HG03520 (cell line): ENCODE measurements at regions not wholly inside any gene's neighbourhood (a gene's known extent, or its start where the extent isn't known, plus 50 kb on each side); places are given as distances from the start of the nearest gene placed in this dataset.

Source experiments
- ATAC-seq: cut with Tn5 transposase; IDR thresholded peaks from one replicate; pipeline ENCODE4 v1.9.1; 2021; ENCODE audit warnings: mild to moderate bottlenecking, moderate library complexity; ENCODE audit not compliant: unreplicated experiment

GRCh38 chr1:4551706-4552105, 102.7 kb upstream of the AJAP1 start:
- no peak for ATAC-seq

DNA sequence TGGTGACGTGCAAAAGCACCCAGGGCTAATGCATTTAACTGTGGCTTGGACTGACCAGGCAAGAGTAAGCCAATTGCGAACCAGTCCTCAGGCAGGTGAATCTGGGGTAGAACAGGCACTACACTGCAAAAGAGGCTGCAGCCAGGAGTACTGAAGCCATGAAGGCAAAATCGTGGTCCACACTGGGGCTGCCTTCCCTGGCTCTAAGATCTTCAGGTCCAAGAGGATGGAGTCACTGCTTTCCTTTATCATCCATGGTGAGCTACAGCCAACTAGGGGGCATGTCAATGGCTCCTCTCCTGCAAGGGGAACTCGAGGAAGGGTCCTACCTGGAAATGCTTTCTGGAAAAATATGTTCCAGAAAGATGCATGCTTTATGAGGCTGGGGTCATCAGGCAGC, 100.6 kb upstream of the AJAP1 start:
- ATAC-seq: no peak

DNA sequence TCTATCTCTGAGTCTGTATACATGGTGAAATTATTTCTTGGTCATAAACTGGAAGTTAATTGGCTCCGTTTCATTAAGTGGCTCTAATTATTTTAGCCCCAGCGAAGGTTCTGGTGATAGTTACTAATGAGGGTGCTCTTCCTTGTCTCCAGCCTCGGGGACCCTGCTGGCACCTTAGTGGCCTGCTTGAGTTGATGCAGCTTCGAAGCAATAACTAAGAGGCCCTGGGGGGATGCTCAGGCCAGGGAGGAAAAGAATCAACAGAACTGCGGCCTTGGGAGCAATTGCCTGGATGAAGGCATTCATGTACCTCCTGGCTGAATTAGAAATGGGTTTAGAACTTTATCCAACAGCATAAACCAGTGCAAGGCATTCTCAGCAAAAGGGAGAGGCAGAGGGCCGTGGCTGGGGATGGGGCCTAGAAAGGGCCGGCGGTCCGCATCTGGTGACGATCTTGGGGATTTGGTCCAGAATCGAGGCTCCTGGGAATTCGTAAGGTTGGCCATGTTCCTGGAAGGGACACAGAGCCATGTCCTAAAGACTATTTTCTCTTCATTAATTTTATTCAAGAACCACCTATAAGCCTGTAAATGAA, 100.0 kb upstream of the AJAP1 start:
- ATAC-seq: no peak

DNA sequence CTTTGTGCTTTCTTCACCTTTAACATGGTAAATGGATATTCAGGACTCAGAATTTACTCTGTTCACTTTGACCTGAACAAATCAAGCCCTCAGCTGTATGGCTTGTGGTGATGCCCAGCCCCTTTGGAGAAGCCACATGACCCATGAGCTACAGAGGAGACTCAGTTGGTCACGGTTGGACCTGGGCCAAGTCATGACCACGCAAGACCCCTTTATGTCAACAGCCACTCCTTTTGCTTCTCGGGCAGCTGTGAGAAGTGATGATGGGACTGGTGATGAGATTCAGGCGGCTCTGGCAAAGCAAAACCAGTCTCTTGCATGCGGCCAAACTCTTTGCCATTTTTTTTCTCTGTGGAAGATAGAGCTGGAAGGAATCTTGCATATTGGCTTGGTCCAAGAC, 96.5 kb upstream of the AJAP1 start:
- ATAC-seq: no peak

- no peak for ATAC-seq
Measured at GRCh38 chr1:4561205-4561604, 93.2 kb upstream of the AJAP1 start.

- no peak for ATAC-seq
Measured at GRCh38 chr1:4562321-4562720, 92.1 kb upstream of the AJAP1 start.

DNA sequence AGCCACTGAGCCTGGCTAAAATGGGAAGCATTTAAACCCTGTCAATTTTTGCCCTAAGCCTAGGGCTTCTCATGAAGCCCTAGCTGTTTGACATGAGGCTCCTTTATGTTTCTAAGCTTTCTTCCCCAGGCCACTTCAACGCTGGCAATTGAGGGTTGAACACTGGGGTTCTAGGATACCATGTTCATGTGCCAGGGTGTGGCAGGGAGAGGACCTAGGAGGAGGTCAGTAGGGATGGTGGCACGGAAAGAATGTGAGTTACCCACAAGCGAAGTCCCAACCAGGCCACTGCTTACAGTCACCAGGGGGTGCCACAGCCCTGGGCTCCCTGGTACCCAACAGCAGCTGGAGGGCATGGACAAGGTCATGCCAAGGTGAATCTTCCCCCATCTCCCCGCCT, 90.8 kb upstream of the AJAP1 start:
- no peak for ATAC-seq

DNA sequence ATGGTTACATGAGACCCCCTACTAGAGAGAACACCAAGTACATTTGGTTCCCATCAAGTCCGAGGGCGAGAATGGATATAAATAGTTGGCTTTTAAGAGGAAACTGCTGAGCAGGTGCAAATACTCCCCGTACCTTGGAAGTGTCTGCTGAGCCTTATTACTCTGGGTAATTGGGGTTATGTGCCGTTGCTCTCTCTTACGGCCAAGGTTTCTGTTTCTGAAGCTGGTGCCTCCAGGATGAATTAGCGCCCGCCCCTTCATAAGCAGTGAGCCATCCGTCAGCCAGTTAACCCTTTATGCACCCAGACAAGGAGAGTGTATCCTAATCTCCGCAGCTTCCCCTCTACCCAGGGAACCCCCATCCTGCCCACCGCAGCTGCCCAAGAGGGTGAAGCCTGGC, 90.4 kb upstream of the AJAP1 start:
- ATAC-seq: no peak

GRCh38 chr1:4565166-4565565, 89.2 kb upstream of the AJAP1 start:
- ATAC-seq: no peak

DNA sequence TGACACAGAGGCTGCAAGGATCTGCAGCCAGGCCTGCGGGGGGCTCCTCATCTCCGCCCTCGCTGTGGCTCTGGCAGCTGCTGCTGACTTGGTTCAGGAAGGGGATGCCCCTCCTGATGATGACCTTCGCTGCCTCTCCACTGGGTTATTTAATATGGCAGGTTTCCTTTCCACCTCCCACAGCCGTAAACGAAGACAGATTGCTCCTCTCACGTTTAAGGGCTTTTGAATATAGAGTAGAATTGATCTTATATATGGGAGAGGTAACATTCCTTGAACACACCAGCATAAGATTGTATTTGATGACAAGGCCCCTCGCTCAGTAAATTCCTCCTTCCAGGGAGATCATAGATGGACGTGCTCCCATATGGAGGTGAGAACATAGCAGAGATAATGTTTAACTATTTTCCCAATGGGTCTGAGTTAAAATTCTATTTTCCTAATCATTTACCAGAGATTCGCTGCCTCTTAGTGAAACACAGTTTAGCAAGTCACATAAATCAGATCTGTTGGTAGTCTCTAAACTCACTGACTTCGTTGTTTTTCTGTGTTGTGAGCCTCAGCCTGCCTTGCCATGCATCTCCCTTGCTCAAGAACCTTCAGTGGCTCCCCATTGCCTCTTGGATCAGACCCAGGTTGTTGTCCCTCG, 88.5 kb upstream of the AJAP1 start:
- ATAC-seq: no peak

DNA sequence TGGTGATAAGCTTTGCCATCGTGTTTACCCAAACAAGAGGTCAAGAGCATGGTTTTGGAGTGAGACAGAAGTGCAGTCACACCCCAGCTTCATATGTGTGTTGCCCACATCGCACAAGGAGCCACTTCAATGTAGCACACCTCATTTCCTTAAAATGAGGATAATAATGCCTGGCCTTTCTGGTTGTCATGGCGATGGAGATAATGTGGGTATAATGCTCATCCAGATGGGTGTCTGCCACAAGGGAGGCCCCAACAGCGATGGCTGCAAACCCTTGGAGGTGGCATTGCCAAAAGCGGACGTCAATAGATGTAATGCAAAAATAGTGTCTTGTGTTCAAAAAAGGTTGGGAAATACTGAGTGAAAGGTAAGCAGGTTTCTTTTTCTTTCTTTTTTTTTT, 83.1 kb upstream of the AJAP1 start:
- ATAC-seq: no peak

DNA sequence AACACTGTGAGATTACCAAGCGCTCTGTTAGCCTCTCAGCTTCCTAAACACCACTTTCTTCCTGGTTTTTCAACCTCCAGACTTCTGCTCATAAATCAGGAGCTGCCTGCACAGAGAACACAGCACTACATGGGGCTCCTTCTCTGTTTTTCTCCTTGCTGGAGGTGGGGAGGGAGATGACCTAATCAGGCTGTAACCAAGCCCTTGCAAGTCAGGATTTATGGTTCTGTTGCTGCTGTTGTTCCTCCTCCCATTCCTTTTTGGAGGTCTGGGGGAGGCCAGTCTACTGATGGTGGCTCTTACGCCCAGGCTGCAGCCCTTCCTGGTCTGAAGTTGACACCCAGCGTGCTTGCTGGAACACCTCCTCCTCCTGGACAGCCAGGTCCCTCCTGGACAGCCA, 80.9 kb upstream of the AJAP1 start:
- no peak for ATAC-seq

DNA sequence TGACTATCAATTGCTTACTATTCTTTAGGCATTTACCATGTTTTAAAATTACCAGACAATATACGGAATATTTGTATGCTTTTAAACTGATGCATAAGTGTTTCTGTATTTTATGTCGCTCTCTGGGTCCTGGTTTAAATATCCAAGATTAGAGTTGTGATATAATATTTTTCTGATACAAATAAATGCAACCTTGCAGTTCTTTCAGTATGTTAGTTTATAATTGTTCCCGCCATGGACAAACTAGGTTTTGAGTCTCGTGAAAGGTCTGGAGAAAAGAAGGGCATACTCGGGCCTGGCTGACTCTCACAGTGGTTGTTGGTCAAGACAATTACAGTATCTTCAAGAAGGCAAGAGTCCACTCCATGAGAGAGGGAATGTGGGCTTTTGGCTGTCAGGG, 72.6 kb upstream of the AJAP1 start:
- ATAC-seq: no peak

DNA sequence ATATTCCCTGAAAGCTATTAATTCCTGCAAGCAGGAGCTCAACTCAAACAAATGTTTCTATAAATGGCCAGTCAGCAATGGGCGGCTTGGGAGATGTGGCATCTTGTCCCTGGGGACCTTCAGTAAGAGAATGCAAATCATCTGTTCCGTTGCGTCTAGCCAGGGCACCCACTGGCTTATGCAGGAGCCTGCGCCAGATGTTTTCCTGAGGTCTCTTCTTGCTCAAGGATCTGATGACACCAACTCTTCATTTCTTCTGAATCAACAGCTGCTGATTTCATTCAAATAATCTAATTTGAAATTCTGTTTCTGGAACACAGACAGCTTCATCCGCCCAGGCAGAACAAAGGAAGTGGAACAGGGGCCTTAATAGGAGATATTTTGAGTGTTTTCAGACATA, 70.0 kb upstream of the AJAP1 start:
- no peak for ATAC-seq

GRCh38 chr1:4585216-4585615, 69.2 kb upstream of the AJAP1 start:
- no peak for ATAC-seq

GRCh38 chr1:4585705-4586104, 68.7 kb upstream of the AJAP1 start:
- no peak for ATAC-seq

DNA sequence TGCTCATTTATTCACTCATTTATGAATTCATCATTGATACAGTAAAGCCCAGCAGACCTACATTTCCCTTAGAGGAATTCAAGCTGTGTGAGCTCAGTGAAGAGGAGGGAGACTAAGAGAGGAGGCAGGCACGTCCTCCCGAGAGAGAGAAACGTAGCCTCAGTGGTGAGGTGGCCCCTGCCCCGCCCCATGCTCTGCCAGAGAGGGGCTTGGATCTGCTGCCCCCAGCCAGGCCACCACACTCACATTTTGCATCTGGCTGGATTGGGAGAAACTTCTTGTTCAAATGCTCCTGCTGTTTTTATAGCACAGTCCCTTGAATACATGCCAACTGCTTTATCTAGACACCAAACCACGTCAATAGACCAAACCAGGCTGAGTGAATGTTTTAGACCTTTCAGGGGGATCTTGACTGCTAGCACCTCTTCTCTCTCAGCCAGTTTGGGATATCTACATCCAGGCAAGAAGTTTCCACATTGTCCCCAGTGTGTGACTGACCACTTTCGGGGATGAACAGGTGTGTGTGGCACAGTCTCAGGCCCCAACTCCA, 67.7 kb upstream of the AJAP1 start:
- no peak for ATAC-seq

GRCh38 chr1:4587721-4588120, 66.7 kb upstream of the AJAP1 start:
- no peak for ATAC-seq

GRCh38 chr1:4590756-4591155, 63.7 kb upstream of the AJAP1 start:
- ATAC-seq: no peak

DNA sequence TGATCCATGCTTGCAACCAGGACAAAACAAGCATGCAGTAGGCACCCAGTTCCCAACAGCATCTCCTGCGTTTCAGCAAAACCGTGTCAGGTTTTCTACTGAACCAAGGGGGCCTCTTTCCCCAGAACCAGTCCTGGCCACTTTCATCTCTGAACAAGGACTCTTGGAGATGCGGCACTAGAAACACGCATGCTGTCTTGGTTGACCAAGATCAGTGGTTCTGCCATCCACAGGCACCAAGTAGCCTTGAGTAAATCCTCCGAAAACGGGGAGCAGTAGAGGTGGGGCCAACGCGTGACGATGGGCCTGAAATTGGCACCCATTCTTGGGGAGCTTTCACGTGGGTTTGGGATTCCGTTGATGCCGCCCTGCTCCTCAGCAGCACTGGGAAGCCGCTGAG, 62.5 kb upstream of the AJAP1 start:
- ATAC-seq: no peak

- no peak for ATAC-seq
Measured at GRCh38 chr1:4593106-4593505, 61.3 kb upstream of the AJAP1 start.

GRCh38 chr1:4594286-4594991, 60.0 kb upstream of the AJAP1 start:
- ATAC-seq: no peak
